Colonic mucosa (tissue), 4 donors: ENCODE measurements at regions not wholly inside any gene's neighbourhood (a gene's known extent, or its start where the extent isn't known, plus 50 kb on each side); places are given as distances from the start of the nearest gene placed in this dataset.
"Not testable (repeated sequence)": the region's sequence is repeated elsewhere in the genome, so short reads cannot be mapped to it uniquely, and the experiment has no call there.

Source experiments
- DNase-seq: peaks from one replicate; pipeline ENCODE4 v3.0.0-alpha.2; 2020
- H3K27ac ChIP-seq: fragments of 200-600 bp; one replicate; pipeline ENCODE4 v1.8.0; 2021
- H3K27me3 ChIP-seq: fragments of 200-600 bp; one replicate; pipeline ENCODE4 v1.8.0; 2021
- H3K36me3 ChIP-seq: fragments of 200-600 bp; one replicate; pipeline ENCODE4 v1.8.0; 2021
- H3K4me1 ChIP-seq: fragments of 200-600 bp; one replicate; pipeline ENCODE4 v1.8.0; 2021; ENCODE audit warnings: mild to moderate bottlenecking
- H3K4me3 ChIP-seq: fragments of 200-600 bp; one replicate; pipeline ENCODE4 v1.8.0; 2021
- H3K9ac ChIP-seq, 2 donors: one replicate each; pipeline ENCODE4 v1.7.0; 2013; ENCODE audit warnings: control low read depth in 2 of 2, low read depth in 2 of 2, low read length in 2 of 2
- H3K9me3 ChIP-seq: fragments of 200-600 bp; one replicate; pipeline ENCODE4 v1.8.0; 2021
- intact Hi-C: fragments of 100-400 bp; cut with DNase I; formaldehyde crosslinking; loops from one replicate; pipeline ENCODE4 v1.14.1; 2022
- TF ChIP-seq, protein P1 (sequence below): fragments of 200-600 bp; IDR thresholded peaks from one replicate; pipeline ENCODE4 v1.8.0; 2022; ENCODE audit warnings: antibody characterized with exemption, mild to moderate bottlenecking
- donor health status: healthy.
- donor health status: DM: no; HTN: no; CAD: no.
- donor health status: DM: no; HTN: no; CAD: no.

DNA sequence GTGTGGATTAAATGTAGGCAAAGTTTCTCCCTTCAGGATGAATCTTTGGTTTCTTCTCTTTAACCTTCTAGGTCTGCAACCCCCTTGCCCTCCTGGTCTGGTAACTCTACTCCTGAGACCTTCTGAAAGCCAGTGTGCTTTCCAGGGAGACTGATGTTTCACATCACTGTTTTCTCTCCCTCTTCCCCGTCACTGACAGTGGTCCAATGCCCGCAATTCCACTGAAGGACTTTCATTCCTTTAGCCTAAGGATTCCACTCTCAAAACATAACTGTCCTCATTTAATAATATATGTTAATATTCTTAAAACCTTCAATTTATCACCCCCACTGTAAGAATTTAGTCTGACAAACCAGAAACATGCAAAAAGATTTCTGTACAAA, 101.5 kb upstream of the CPNE4 start:
- no peak overlapping the region for H3K9ac ChIP-seq
- no peaks in the 10 kb centered on the region for H3K4me1 ChIP-seq
- H3K27ac ChIP-seq: no peak overlapping the region
- no peaks in the 10 kb centered on the region for H3K36me3 ChIP-seq
- H3K9me3 ChIP-seq: no peaks in the 10 kb centered on the region
- no peak for DNase-seq
- H3K27me3 ChIP-seq: no peaks in the 10 kb centered on the region
- H3K4me3 ChIP-seq: no peak overlapping the region
- TF ChIP-seq, protein P1, sequence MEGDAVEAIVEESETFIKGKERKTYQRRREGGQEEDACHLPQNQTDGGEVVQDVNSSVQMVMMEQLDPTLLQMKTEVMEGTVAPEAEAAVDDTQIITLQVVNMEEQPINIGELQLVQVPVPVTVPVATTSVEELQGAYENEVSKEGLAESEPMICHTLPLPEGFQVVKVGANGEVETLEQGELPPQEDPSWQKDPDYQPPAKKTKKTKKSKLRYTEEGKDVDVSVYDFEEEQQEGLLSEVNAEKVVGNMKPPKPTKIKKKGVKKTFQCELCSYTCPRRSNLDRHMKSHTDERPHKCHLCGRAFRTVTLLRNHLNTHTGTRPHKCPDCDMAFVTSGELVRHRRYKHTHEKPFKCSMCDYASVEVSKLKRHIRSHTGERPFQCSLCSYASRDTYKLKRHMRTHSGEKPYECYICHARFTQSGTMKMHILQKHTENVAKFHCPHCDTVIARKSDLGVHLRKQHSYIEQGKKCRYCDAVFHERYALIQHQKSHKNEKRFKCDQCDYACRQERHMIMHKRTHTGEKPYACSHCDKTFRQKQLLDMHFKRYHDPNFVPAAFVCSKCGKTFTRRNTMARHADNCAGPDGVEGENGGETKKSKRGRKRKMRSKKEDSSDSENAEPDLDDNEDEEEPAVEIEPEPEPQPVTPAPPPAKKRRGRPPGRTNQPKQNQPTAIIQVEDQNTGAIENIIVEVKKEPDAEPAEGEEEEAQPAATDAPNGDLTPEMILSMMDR: no peak
- intact Hi-C loops: no loop called here

DNA sequence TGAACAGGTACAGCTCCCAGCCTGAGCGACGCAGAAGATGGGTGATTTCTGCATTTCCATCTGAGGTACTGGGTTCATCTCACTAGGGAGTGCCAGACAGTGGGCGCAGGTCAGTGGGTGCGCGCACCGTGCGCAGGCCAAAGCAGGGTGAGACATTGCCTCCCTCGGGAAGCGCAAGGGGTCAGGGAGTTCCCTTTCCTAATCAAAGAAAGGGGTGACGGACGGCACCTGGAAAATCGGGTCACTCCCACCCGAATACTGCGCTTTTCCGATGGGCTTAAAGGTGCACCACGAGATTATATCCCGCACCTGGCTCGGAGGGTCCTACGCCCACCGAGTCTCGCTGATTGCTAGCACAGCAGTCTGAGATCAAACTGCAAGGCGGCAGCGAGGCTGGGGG, 102.1 kb upstream of the CPNE4 start:
- H3K9ac ChIP-seq, H3K27ac ChIP-seq, H3K4me1 ChIP-seq, H3K36me3 ChIP-seq, H3K27me3 ChIP-seq, H3K9me3 ChIP-seq, DNase-seq, H3K4me3 ChIP-seq, intact Hi-C loops: not testable (repeated sequence)

DNA sequence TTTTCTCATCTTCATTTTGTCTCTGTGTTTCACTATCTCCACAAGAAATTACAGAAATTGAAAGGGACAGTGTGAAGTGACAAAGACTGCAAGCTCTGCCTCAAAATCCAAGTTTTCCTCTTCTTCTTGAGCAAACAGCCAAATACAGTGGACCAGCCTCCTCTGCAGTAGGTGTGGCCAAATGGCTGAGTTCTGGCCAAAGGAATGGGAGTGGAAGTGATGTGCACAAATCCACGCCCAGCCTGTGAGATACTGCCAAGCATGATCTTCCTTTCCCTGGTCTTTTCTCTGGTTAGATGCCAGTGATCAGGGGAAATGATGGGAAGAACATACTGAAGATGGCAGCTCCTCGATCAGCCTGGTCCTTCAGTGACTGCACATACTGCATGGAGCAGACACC, 111.0 kb upstream of the CPNE4 start:
- no peak overlapping the region for H3K4me3 ChIP-seq
- H3K9me3 ChIP-seq: no peaks in the 10 kb centered on the region
- TF ChIP-seq, protein P1: no peak
- H3K27ac ChIP-seq: no peak overlapping the region
- H3K4me1 ChIP-seq: no peaks in the 10 kb centered on the region
- no peak overlapping the region for H3K9ac ChIP-seq
- DNase-seq: no peak
- H3K36me3 ChIP-seq: no peaks in the 10 kb centered on the region
- no peaks in the 10 kb centered on the region for H3K27me3 ChIP-seq
- intact Hi-C loops: no loop called here

DNA sequence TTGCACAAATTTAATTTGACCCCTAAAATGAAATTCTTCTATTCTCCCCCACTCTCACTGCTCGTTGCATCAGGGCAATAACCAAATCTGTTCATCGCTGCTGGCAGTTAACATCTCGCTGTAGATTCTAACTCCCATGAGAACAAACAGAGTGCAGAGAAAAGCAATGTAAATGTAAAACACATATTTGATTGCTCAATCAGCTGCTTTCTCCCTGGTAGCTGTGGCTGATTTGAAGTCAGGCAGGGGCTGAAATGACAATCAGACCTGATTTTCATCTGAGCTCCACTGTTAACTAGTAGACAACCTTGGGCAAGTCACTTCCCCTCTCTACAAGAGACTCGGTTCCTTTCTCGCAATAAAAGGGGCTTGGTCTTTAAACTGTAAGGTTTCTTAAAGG, 119.8 kb upstream of the CPNE4 start:
- no peaks in the 10 kb centered on the region for H3K36me3 ChIP-seq
- H3K9me3 ChIP-seq: no peaks in the 10 kb centered on the region
- H3K4me1 ChIP-seq: no peaks in the 10 kb centered on the region
- H3K27ac ChIP-seq: no peak overlapping the region
- no peak for DNase-seq
- no peaks in the 10 kb centered on the region for H3K27me3 ChIP-seq
- intact Hi-C loops: no loop called here
- no peak overlapping the region for H3K4me3 ChIP-seq
- TF ChIP-seq, protein P1: no peak
- no peak overlapping the region for H3K9ac ChIP-seq

DNA sequence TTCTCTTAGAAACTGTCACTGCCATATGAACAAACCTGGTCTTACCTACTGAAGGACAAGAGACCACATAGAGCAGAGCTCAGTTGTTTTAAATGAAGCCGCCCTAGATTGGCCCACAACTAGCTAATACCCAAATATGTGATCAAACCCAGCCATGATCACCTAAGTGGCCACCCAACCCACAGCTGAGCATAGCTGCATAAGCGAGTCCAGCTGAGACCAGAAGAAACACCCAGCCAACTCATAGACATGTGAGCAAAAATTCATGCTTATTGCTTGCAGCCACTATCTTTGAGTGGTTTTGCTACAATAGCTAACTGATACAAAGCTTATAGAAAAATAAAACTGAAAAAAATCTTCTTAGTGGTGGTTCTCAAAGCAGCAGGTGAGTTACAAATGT, 124.3 kb upstream of the CPNE4 start:
- Histone ChIP-seq H3K36me3 (no peaks in the 10 kb centered on the region), H3K9ac (no peak overlapping the region), H3K4me3 (no peak overlapping the region), H3K27me3 (no peaks in the 10 kb centered on the region), H3K9me3 (no peaks in the 10 kb centered on the region), H3K27ac (no peak overlapping the region), H3K4me1 (no peaks in the 10 kb centered on the region)
- intact Hi-C loops: no loop called here
- TF ChIP-seq, protein P1: no peak
- DNase-seq: no peak

DNA sequence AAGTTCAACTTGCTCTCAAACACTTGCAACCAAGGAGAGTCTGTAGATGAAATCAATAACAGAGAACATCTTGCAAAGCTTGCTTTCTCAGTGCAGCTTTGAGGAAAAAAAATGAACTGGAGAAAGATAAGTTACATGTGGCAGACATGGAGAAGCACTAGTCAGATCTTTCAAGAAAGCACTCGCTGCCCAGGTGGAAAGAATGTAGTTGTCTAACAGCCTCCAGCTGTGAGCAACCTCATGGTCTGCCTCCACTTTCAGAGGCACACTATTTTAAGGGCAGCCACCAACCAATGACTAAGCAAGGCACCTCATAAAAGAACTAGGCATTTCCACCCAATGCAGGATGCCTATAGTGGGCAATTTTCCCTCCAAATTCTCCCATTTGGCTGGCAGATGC, 125.4 kb upstream of the CPNE4 start:
- no peak overlapping the region for H3K9ac ChIP-seq
- no peak overlapping the region for H3K27ac ChIP-seq
- no peaks in the 10 kb centered on the region for H3K4me1 ChIP-seq
- no peaks in the 10 kb centered on the region for H3K36me3 ChIP-seq
- H3K9me3 ChIP-seq: no peaks in the 10 kb centered on the region
- H3K27me3 ChIP-seq: no peaks in the 10 kb centered on the region
- no peak overlapping the region for H3K4me3 ChIP-seq
- TF ChIP-seq, protein P1: no peak
- intact Hi-C loops: no loop called here
- DNase-seq: no peak
